Body of pancreas (tissue), 4 donors: ENCODE measurements at regions not wholly inside any gene's neighbourhood (a gene's known extent, or its start where the extent isn't known, plus 50 kb on each side); places are given as distances from the start of the nearest gene placed in this dataset.

Source experiments
- CTCF ChIP-seq, 7 experiments: fragments of 450-650 bp in 4 of 7; fragments of 200-600 bp in 3 of 7; sonication (generic) in 3 of 7; IDR thresholded peaks; one replicate each; pipeline ENCODE4 v1.5.1; 2016 to 2019; ENCODE audit warnings: antibody characterized with exemption in 7 of 7
- POLR2A ChIP-seq, 3 donors: fragments of 450-650 bp; IDR thresholded peaks; one replicate each; pipeline ENCODE4 v1.6.1; 2016; ENCODE audit warnings: antibody characterized with exemption in 3 of 3, mild to moderate bottlenecking in 2 of 3

GRCh38 chr5:159609359-159609758 lies 279.1 kb upstream of the IL12B start:
- TF ChIP-seq POLR2A (IDR thresholded peaks at IDR 0.05): no peak
- no peak for TF ChIP-seq CTCF (IDR thresholded peaks at IDR 0.05)
